Stimulated activated CD4-positive, alpha-beta T cell treated with anti-CD3 and anti-CD28 coated beads, Interleukin-2, amount 100 ng/mL, for 24 hours (primary cell): ENCODE measurements at regions not wholly inside any gene's neighbourhood (a gene's known extent, or its start where the extent isn't known, plus 50 kb on each side); places are given as distances from the start of the nearest gene placed in this dataset.

Source experiments
- DNase-seq, 2 donors: peaks; one replicate each; pipeline ENCODE4 v3.0.0-alpha.2; 2020

- DNase-seq = no peak
Observed at GRCh38 chr17:34733333-34733732, 154.0 kb downstream of the TMEM132E start.

GRCh38 chr17:34730816-34731215 is 151.4 kb downstream of the TMEM132E start:
- no peak for DNase-seq

GRCh38 chr17:34728771-34729310 is 149.5 kb downstream of the TMEM132E start:
- DNase-seq = no peak

- no peak for DNase-seq
Observed at GRCh38 chr17:34727601-34728000, 148.2 kb downstream of the TMEM132E start.

- DNase-seq = no peak
Observed at GRCh38 chr17:34726536-34727384, 147.4 kb downstream of the TMEM132E start.

GRCh38 chr17:34725725-34726124 is 146.3 kb downstream of the TMEM132E start:
- no peak for DNase-seq

GRCh38 chr17:34725008-34725407 is 145.6 kb downstream of the TMEM132E start:
- no peak for DNase-seq

GRCh38 chr17:34723875-34724274 is 144.5 kb downstream of the TMEM132E start:
- no peak for DNase-seq

- no peak for DNase-seq
Observed at GRCh38 chr17:34721326-34721725, 141.9 kb downstream of the TMEM132E start.

- DNase-seq = no peak
Observed at GRCh38 chr17:34720760-34721159, 141.4 kb downstream of the TMEM132E start.

- no peak for DNase-seq
Observed at GRCh38 chr17:34719569-34719968, 140.2 kb downstream of the TMEM132E start.

- no peak for DNase-seq
Observed at GRCh38 chr17:34717092-34717491, 137.7 kb downstream of the TMEM132E start.

GRCh38 chr17:34716291-34716690 is 136.9 kb downstream of the TMEM132E start:
- DNase-seq = no peak

- no peak for DNase-seq
Observed at GRCh38 chr17:34715504-34715903, 136.1 kb downstream of the TMEM132E start.

GRCh38 chr17:34714475-34715410 is 135.4 kb downstream of the TMEM132E start:
- no peak for DNase-seq

- no peak for DNase-seq
Observed at GRCh38 chr17:34713687-34714086, 134.3 kb downstream of the TMEM132E start.

- no peak for DNase-seq
Observed at GRCh38 chr17:34712481-34713195, 133.3 kb downstream of the TMEM132E start.

- DNase-seq = no peak
Observed at GRCh38 chr17:34711646-34712045, 132.3 kb downstream of the TMEM132E start.

- DNase-seq = no peak
Observed at GRCh38 chr17:34710226-34710625, 130.8 kb downstream of the TMEM132E start.

GRCh38 chr17:34709158-34709754 is 129.9 kb downstream of the TMEM132E start:
- DNase-seq = no peak

- peak in 1 of 2 donors; percentile 25 for DNase-seq
Observed at GRCh38 chr17:34706029-34706428, 126.6 kb downstream of the TMEM132E start.

- peak; percentile 30 to 43 for DNase-seq
Observed at GRCh38 chr17:34703533-34703932, 124.2 kb downstream of the TMEM132E start.
